H9 (cell line): ENCODE measurements at regions not wholly inside any gene's neighbourhood (a gene's known extent, or its start where the extent isn't known, plus 50 kb on each side); places are given as distances from the start of the nearest gene placed in this dataset.
"Not testable (repeated sequence)": the region's sequence is repeated elsewhere in the genome, so short reads cannot be mapped to it uniquely, and the experiment has no call there.

Source experiments
- DNase-seq: peaks from one replicate; pipeline ENCODE4 v3.0.0-alpha.2; 2017
- H2AFZ ChIP-seq: one replicate; pipeline ENCODE4 v1.6.1; 2013; ENCODE audit warnings: mild to moderate bottlenecking, low read length, control low read depth, moderate library complexity
- H2AK5ac ChIP-seq: 2 replicates; pipeline ENCODE4 v1.6.1; 2013; ENCODE audit warnings: low read length, control low read depth, mixed read lengths; ENCODE audit not compliant: insufficient read length
- H2BK120ac ChIP-seq: one replicate; pipeline ENCODE4 v1.6.1; 2013; ENCODE audit warnings: low read depth, mild to moderate bottlenecking, low read length, control low read depth, inconsistent platforms; ENCODE audit not compliant: poor library complexity, severe bottlenecking
- H2BK12ac ChIP-seq: 2 replicates; pipeline ENCODE4 v1.6.1; 2013; ENCODE audit warnings: low read length, control low read depth, mixed read lengths, low read depth; ENCODE audit not compliant: insufficient read length
- H2BK15ac ChIP-seq: 2 replicates; pipeline ENCODE4 v1.6.1; 2013; ENCODE audit warnings: low read depth, low read length, control low read depth
- H2BK20ac ChIP-seq: one replicate; pipeline ENCODE4 v1.6.1; 2013; ENCODE audit warnings: low read depth, mild to moderate bottlenecking, low read length, control low read depth, inconsistent platforms; ENCODE audit not compliant: poor library complexity, severe bottlenecking
- H2BK5ac ChIP-seq: 2 replicates; pipeline ENCODE4 v1.6.1; 2013; ENCODE audit warnings: low read length, control low read depth, mixed read lengths; ENCODE audit not compliant: insufficient read length
- H3K14ac ChIP-seq: 2 replicates; pipeline ENCODE4 v1.6.1; 2013; ENCODE audit warnings: low read length, control low read depth; ENCODE audit not compliant: insufficient read depth
- H3K18ac ChIP-seq: 2 replicates; pipeline ENCODE4 v1.6.1; 2013; ENCODE audit warnings: low read depth, mild to moderate bottlenecking, mixed read lengths, low read length, control low read depth; ENCODE audit not compliant: insufficient read length
- H3K23ac ChIP-seq: 2 replicates; pipeline ENCODE4 v1.6.1; 2013; ENCODE audit warnings: low read length, control low read depth, mixed read lengths, low read depth; ENCODE audit not compliant: insufficient read length
- H3K23me2 ChIP-seq: 2 replicates; pipeline ENCODE4 v1.6.1; 2013; ENCODE audit warnings: low read depth, mild to moderate bottlenecking, mixed read lengths, low read length, control low read depth; ENCODE audit not compliant: insufficient read length, poor library complexity, severe bottlenecking
- H3K27ac ChIP-seq: 2 replicates; pipeline ENCODE4 v1.5.1; 2013; ENCODE audit warnings: low read length, control low read depth, mixed read lengths, low read depth; ENCODE audit not compliant: insufficient read length
- H3K27me3 ChIP-seq: 2 replicates; pipeline ENCODE4 v1.6.1; 2013; ENCODE audit warnings: low read length, control low read depth, inconsistent platforms; ENCODE audit not compliant: insufficient read depth
- H3K4ac ChIP-seq: 2 replicates; pipeline ENCODE4 v1.6.1; 2013; ENCODE audit warnings: low read depth, mild to moderate bottlenecking, control low read depth, inconsistent platforms, low read length, moderate library complexity
- H3K4me1 ChIP-seq: 2 replicates; pipeline ENCODE4 v1.6.1; 2013; ENCODE audit warnings: low read length, control low read depth, inconsistent platforms; ENCODE audit not compliant: insufficient read depth
- H3K4me2 ChIP-seq: 2 replicates; pipeline ENCODE4 v1.6.1; 2013; ENCODE audit warnings: low read length, control low read depth, mixed read lengths; ENCODE audit not compliant: insufficient read length, insufficient read depth
- H3K56ac ChIP-seq: 2 replicates; pipeline ENCODE4 v1.6.1; 2013; ENCODE audit warnings: low read depth, mild to moderate bottlenecking, mixed read lengths, low read length, control low read depth; ENCODE audit not compliant: insufficient read length
- H3K79me1 ChIP-seq: 2 replicates; pipeline ENCODE4 v1.6.1; 2013; ENCODE audit warnings: low read depth, mild to moderate bottlenecking, moderate library complexity, low read length, control low read depth, inconsistent platforms; ENCODE audit not compliant: insufficient read depth, poor library complexity, severe bottlenecking
- H3K79me2 ChIP-seq: 2 replicates; pipeline ENCODE4 v1.6.1; 2013; ENCODE audit warnings: low read length, control low read depth, inconsistent platforms; ENCODE audit not compliant: insufficient read depth
- H3K9ac ChIP-seq: 2 replicates; pipeline ENCODE4 v1.6.1; 2013; ENCODE audit warnings: low read length, control low read depth, mixed read lengths; ENCODE audit not compliant: insufficient read length; ENCODE audit errors: extremely low read depth
- H3K9me3 ChIP-seq: one replicate; pipeline ENCODE4 v1.6.1; 2013; ENCODE audit warnings: low read depth, low read length, inconsistent platforms; ENCODE audit not compliant: control insufficient read depth
- H3T11ph ChIP-seq: one replicate; pipeline ENCODE4 v1.6.1; 2013; ENCODE audit warnings: mild to moderate bottlenecking, low read length, control low read depth, inconsistent platforms
- H4K20me1 ChIP-seq: one replicate; pipeline ENCODE4 v1.6.1; 2013; ENCODE audit not compliant: control insufficient read depth, insufficient read length, insufficient read depth
- H4K5ac ChIP-seq: 2 replicates; pipeline ENCODE4 v1.6.1; 2013; ENCODE audit warnings: low read depth, mild to moderate bottlenecking, mixed read lengths, low read length, control low read depth; ENCODE audit not compliant: insufficient read length
- H4K8ac ChIP-seq: replicated peaks from 2 replicates; pipeline ENCODE4 v1.6.1; 2013; ENCODE audit warnings: low read length, control low read depth, mixed read lengths, low read depth; ENCODE audit not compliant: insufficient read length
- H4K91ac ChIP-seq: 2 replicates; pipeline ENCODE4 v1.6.1; 2013; ENCODE audit warnings: low read depth, mild to moderate bottlenecking, moderate library complexity, mixed read lengths, low read length, control low read depth; ENCODE audit not compliant: insufficient read length
- H3K27ac Mint-ChIP-seq, 3 experiments: 2 replicates in 2 of 3; 3 replicates in 1 of 3; pipeline ENCODE4 v1.8.0; 2020 to 2021; ENCODE audit warnings: mixed read lengths in 3 of 3, mild to moderate bottlenecking in 1 of 3, moderate library complexity in 1 of 3
- H3K27me3 Mint-ChIP-seq: 2 replicates; pipeline ENCODE4 v1.8.0; 2021; ENCODE audit warnings: low read depth, mild to moderate bottlenecking, moderate library complexity, mixed read lengths
- H3K36me3 Mint-ChIP-seq, 3 experiments: 2 replicates in 2 of 3; 3 replicates in 1 of 3; pipeline ENCODE4 v1.8.0; 2020 to 2021; ENCODE audit warnings: low read depth in 3 of 3, mixed read lengths in 3 of 3; ENCODE audit not compliant: insufficient read depth in 1 of 3
- H3K4me1 Mint-ChIP-seq, 2 experiments: 2 replicates each; pipeline ENCODE4 v1.8.0; 2020; ENCODE audit warnings: mixed read lengths in 2 of 2
- H3K4me3 Mint-ChIP-seq, 2 experiments: 2 replicates in 1 of 2; 3 replicates in 1 of 2; pipeline ENCODE4 v1.8.0; 2020 to 2021; ENCODE audit warnings: mild to moderate bottlenecking in 2 of 2, mixed read lengths in 2 of 2, moderate library complexity in 1 of 2
- H3K9me3 Mint-ChIP-seq, 2 experiments: 2 replicates in 1 of 2; 3 replicates in 1 of 2; pipeline ENCODE4 v1.8.0; 2020; ENCODE audit warnings: mild to moderate bottlenecking in 2 of 2, mixed read lengths in 2 of 2, moderate library complexity in 1 of 2
- CTCF ChIP-seq: fragments of 200-600 bp; sonication (generic); conservative IDR thresholded peaks from 3 replicates; pipeline ENCODE4 v1.8.0; 2021; ENCODE audit warnings: antibody characterized with exemption, mild to moderate bottlenecking
- WGBS: extraction: QIAGEN DNeasy Blood & Tissue Kit; methylation state at CpG from one replicate; pipeline ENCODE4 v1.1.7; 2013; ENCODE audit warnings: missing lambda C conversion rate, low lambda C conversion rate, mixed read lengths; ENCODE audit not compliant: insufficient read length; ENCODE audit errors: extremely low coverage; 5-methylcytosine and 5-hydroxymethylcytosine counted together

- H2BK120ac ChIP-seq: no peak overlapping the region
- H3K18ac ChIP-seq: no peak overlapping the region
- WGBS: no CpG with 5 or more reads among the region's 5 CpGs
- DNase-seq: peak; percentile 33
- no peak overlapping the region for H3K4me2 ChIP-seq
- no peak overlapping the region for H3K4ac ChIP-seq
- no peaks in the 10 kb centered on the region for H3K79me1 ChIP-seq
- H3K14ac ChIP-seq: no peak overlapping the region
- no peak overlapping the region for H4K91ac ChIP-seq
- no peaks in the 10 kb centered on the region for H3K4me1 ChIP-seq
- H3K56ac ChIP-seq: no peak overlapping the region
- H3K27ac Mint-ChIP-seq: peak overlapping the region; percentile 46 to 49 (median 49); a peak in 4 of 7 replicates
- no peaks in the 10 kb centered on the region for H3K27me3 ChIP-seq
- H2AFZ ChIP-seq: no peak overlapping the region
- no peak overlapping the region for H2BK5ac ChIP-seq
- H3K27me3 Mint-ChIP-seq: peaks cover 2% of the 10 kb centered on the region; the same call in 1 of the 2 replicates
- H3K23me2 ChIP-seq: no peaks in the 10 kb centered on the region
- H3K9me3 Mint-ChIP-seq: peaks cover 9 to 38% of the 10 kb centered on the region in 2 experiments; a peak in 4 of 5 replicates
- peak; percentile 36; the same call in 2 of the 3 replicates for TF ChIP-seq CTCF
- H4K5ac ChIP-seq: no peak overlapping the region
- H3K79me2 ChIP-seq: no peaks in the 10 kb centered on the region
- H2BK12ac ChIP-seq: no peak overlapping the region
- H2BK15ac ChIP-seq: no peak overlapping the region
- H3K36me3 Mint-ChIP-seq: peaks cover 2 to 12% (median 4%) of the 10 kb centered on the region in 3 experiments; a peak in 6 of 7 replicates
- H2BK20ac ChIP-seq: no peak overlapping the region
- H4K20me1 ChIP-seq: no peaks in the 10 kb centered on the region
- no peak overlapping the region for H3K27ac ChIP-seq
- H3K9me3 ChIP-seq: no peaks in the 10 kb centered on the region
- H3K9ac ChIP-seq: no peak overlapping the region
- H3K4me1 Mint-ChIP-seq: peaks cover 38 to 45% of the 10 kb centered on the region in 2 experiments
- no peak overlapping the region for H3T11ph ChIP-seq
- H2AK5ac ChIP-seq: no peak overlapping the region
- no peak overlapping the region for H4K8ac ChIP-seq
- H3K23ac ChIP-seq: no peak overlapping the region
- no peak overlapping the region for H3K4me3 Mint-ChIP-seq
Observed at GRCh38 chr6:169099411-169100202, 154.0 kb downstream of the THBS2 start.

GRCh38 chr6:169098651-169099050, 155.0 kb downstream of the THBS2 start:
- H3K4ac ChIP-seq, H3K14ac ChIP-seq, H4K8ac ChIP-seq, H3K79me2 ChIP-seq, H3K9ac ChIP-seq, H2BK20ac ChIP-seq, DNase-seq, H3T11ph ChIP-seq, H3K27ac ChIP-seq, H4K91ac ChIP-seq, H2BK15ac ChIP-seq, H4K20me1 ChIP-seq, H3K27me3 ChIP-seq, H4K5ac ChIP-seq, H3K9me3 ChIP-seq, H3K18ac ChIP-seq, H3K36me3 Mint-ChIP-seq, H3K4me3 Mint-ChIP-seq, H2BK5ac ChIP-seq, H2BK120ac ChIP-seq, H3K23me2 ChIP-seq, H2BK12ac ChIP-seq, H3K79me1 ChIP-seq, H3K4me2 ChIP-seq, H3K23ac ChIP-seq, H2AK5ac ChIP-seq, H3K27ac Mint-ChIP-seq, H3K4me1 ChIP-seq, H3K56ac ChIP-seq, H2AFZ ChIP-seq, H3K27me3 Mint-ChIP-seq: not testable (repeated sequence)
- peaks cover 38 to 47% of the 10 kb centered on the region in 2 experiments for H3K4me1 Mint-ChIP-seq
- peaks cover 10 to 40% of the 10 kb centered on the region in 2 experiments; a peak in 4 of 5 replicates for H3K9me3 Mint-ChIP-seq
- WGBS: no CpG with 5 or more reads among the region's 2 CpGs
